Neural progenitor cell (in vitro differentiated cells): ENCODE measurements at regions not wholly inside any gene's neighbourhood (a gene's known extent, or its start where the extent isn't known, plus 50 kb on each side); places are given as distances from the start of the nearest gene placed in this dataset.

ENCODE experiments used
- EZH2 ChIP-seq: fragments of 200-600 bp; sonication (generic); IDR thresholded peaks from 2 replicates; pipeline ENCODE4 v1.6.1; 2017; ENCODE audit warnings: antibody characterized with exemption, mild to moderate bottlenecking, moderate library complexity
- EZH2phosphoT487 ChIP-seq: fragments of 200-600 bp; sonication (generic); IDR thresholded peaks from 2 replicates; pipeline ENCODE4 v1.6.1; 2017; ENCODE audit warnings: antibody characterized with exemption
- TF ChIP-seq, protein P1 (sequence below): fragments of 200-600 bp; sonication (generic); IDR thresholded peaks from 2 replicates; pipeline ENCODE4 v1.5.1; 2017; ENCODE audit warnings: antibody characterized with exemption, mild to moderate bottlenecking

- TF ChIP-seq, protein P1, sequence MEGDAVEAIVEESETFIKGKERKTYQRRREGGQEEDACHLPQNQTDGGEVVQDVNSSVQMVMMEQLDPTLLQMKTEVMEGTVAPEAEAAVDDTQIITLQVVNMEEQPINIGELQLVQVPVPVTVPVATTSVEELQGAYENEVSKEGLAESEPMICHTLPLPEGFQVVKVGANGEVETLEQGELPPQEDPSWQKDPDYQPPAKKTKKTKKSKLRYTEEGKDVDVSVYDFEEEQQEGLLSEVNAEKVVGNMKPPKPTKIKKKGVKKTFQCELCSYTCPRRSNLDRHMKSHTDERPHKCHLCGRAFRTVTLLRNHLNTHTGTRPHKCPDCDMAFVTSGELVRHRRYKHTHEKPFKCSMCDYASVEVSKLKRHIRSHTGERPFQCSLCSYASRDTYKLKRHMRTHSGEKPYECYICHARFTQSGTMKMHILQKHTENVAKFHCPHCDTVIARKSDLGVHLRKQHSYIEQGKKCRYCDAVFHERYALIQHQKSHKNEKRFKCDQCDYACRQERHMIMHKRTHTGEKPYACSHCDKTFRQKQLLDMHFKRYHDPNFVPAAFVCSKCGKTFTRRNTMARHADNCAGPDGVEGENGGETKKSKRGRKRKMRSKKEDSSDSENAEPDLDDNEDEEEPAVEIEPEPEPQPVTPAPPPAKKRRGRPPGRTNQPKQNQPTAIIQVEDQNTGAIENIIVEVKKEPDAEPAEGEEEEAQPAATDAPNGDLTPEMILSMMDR: no peak
- no peak for TF ChIP-seq EZH2
- no peak for TF ChIP-seq EZH2phosphoT487
Observed at GRCh38 chr4:84050015-84050414, 449.1 kb downstream of the NKX6-1 start.
